ENCODE measurements at regions not wholly inside any gene's neighbourhood (a gene's known extent, or its start where the extent isn't known, plus 50 kb on each side); places are given as distances from the start of the nearest gene placed in this dataset.
"Not testable (repeated sequence)": the region's sequence is repeated elsewhere in the genome, so short reads cannot be mapped to it uniquely, and the experiment has no call there.

- no peak for DNase-seq (ENCODE audit: low read depth)
Measured at GRCh38 chr2:187991389-187991788, 300.3 kb upstream of the GULP1 start.

- DNase-seq (ENCODE audit: low read depth), result peak; percentile 10
Measured at GRCh38 chr2:187994464-187995331, 297.0 kb upstream of the GULP1 start.

- no peak for DNase-seq (ENCODE audit: low read depth)
Measured at GRCh38 chr2:187995556-187995955, 296.1 kb upstream of the GULP1 start.

- DNase-seq (ENCODE audit: low read depth), result no peak
Measured at GRCh38 chr2:187996630-187997029, 295.0 kb upstream of the GULP1 start.

GRCh38 chr2:188000189-188000588, 291.5 kb upstream of the GULP1 start:
- no peak for DNase-seq (ENCODE audit: low read depth)

- no peak for DNase-seq (ENCODE audit: low read depth)
Measured at GRCh38 chr2:188003800-188004199, 287.9 kb upstream of the GULP1 start.

GRCh38 chr2:188013767-188014166, 277.9 kb upstream of the GULP1 start:
- DNase-seq (ENCODE audit: low read depth), result no peak

- no peak for DNase-seq (ENCODE audit: low read depth)
Measured at GRCh38 chr2:188016917-188017316, 274.8 kb upstream of the GULP1 start.

- no peak for DNase-seq (ENCODE audit: low read depth)
Measured at GRCh38 chr2:188022389-188022788, 269.3 kb upstream of the GULP1 start.

- no peak for DNase-seq (ENCODE audit: low read depth)
Measured at GRCh38 chr2:188023035-188023434, 268.6 kb upstream of the GULP1 start.

GRCh38 chr2:188024811-188025210, 266.9 kb upstream of the GULP1 start:
- DNase-seq (ENCODE audit: low read depth), result peak; percentile 8

- no peak for DNase-seq (ENCODE audit: low read depth)
Measured at GRCh38 chr2:188028739-188029138, 262.9 kb upstream of the GULP1 start.

GRCh38 chr2:188032306-188032705, 259.4 kb upstream of the GULP1 start:
- no peak for DNase-seq (ENCODE audit: low read depth)

- no peak for DNase-seq (ENCODE audit: low read depth)
Measured at GRCh38 chr2:188032786-188033185, 258.9 kb upstream of the GULP1 start.

- DNase-seq (ENCODE audit: low read depth), result not testable (repeated sequence)
Measured at GRCh38 chr2:188033240-188033639, 258.4 kb upstream of the GULP1 start.

- not testable (repeated sequence) for DNase-seq (ENCODE audit: low read depth)
Measured at GRCh38 chr2:188034102-188034501, 257.6 kb upstream of the GULP1 start.

- DNase-seq (ENCODE audit: low read depth), result not testable (repeated sequence)
Measured at GRCh38 chr2:188035377-188035776, 256.3 kb upstream of the GULP1 start.

- DNase-seq (ENCODE audit: low read depth), result not testable (repeated sequence)
Measured at GRCh38 chr2:188036786-188037185, 254.9 kb upstream of the GULP1 start.

- DNase-seq (ENCODE audit: low read depth), result no peak
Measured at GRCh38 chr2:188039307-188039706, 252.4 kb upstream of the GULP1 start.

- peak; percentile 48 for DNase-seq (ENCODE audit: low read depth)
Measured at GRCh38 chr2:188042412-188042811, 249.3 kb upstream of the GULP1 start.

GRCh38 chr2:188045016-188045415, 246.7 kb upstream of the GULP1 start:
- DNase-seq (ENCODE audit: low read depth), result no peak

- peak; percentile 15 for DNase-seq (ENCODE audit: low read depth)
Measured at GRCh38 chr2:188046437-188046836, 245.2 kb upstream of the GULP1 start.

GRCh38 chr2:188047735-188048134, 243.9 kb upstream of the GULP1 start:
- DNase-seq (ENCODE audit: low read depth), result no peak

GRCh38 chr2:188050726-188051125, 240.9 kb upstream of the GULP1 start:
- DNase-seq (ENCODE audit: low read depth), result no peak

Measured in ELR (cell line).